Left lung (tissue), 4 donors: ENCODE measurements at regions not wholly inside any gene's neighbourhood (a gene's known extent, or its start where the extent isn't known, plus 50 kb on each side); places are given as distances from the start of the nearest gene placed in this dataset.

Source experiments
- ATAC-seq: fragments of 200-7000 bp; cut with Tn5 transposase; one replicate; pipeline ENCODE4 v1.9.1; 2020; ENCODE audit warnings: moderate library complexity
- DNase-seq, 4 donors: peaks; one replicate each; pipeline ENCODE4 v3.0.0-alpha.2; 2013 to 2020
- H3K27ac ChIP-seq, 2 donors: fragments of 200-600 bp; sonication (generic) in 1 of 2; one replicate each; pipeline versions ENCODE4 v1.5.0 to v1.8.0; 2020 to 2021
- H3K27me3 ChIP-seq, 2 donors: fragments of 200-600 bp; sonication (generic) in 1 of 2; one replicate each; pipeline versions ENCODE4 v1.5.0 to v1.8.0; 2020 to 2021
- H3K36me3 ChIP-seq, 2 donors: fragments of 200-600 bp; sonication (generic) in 1 of 2; one replicate each; pipeline versions ENCODE4 v1.5.0 to v1.8.0; 2020 to 2021
- H3K4me1 ChIP-seq, 2 donors: fragments of 200-600 bp; one replicate each; pipeline ENCODE4 v1.8.0; 2021
- H3K4me3 ChIP-seq, 2 donors: fragments of 200-600 bp; sonication (generic) in 1 of 2; one replicate each; pipeline versions ENCODE4 v1.5.0 to v1.8.0; 2020 to 2021; ENCODE audit warnings: mild to moderate bottlenecking in 1 of 2
- H3K9me3 ChIP-seq, 2 donors: fragments of 200-600 bp; sonication (generic) in 1 of 2; one replicate each; pipeline versions ENCODE4 v1.5.0 to v1.8.0; 2020 to 2021
- CTCF ChIP-seq, 2 donors: fragments of 200-600 bp; sonication (generic) in 1 of 2; IDR thresholded peaks; one replicate each; pipeline versions ENCODE4 v1.5.0 to v1.8.0; 2021; ENCODE audit warnings: antibody characterized with exemption in 2 of 2
- intact Hi-C, 2 donors: fragments of 100-400 bp; cut with DNase I; formaldehyde crosslinking; loops; one replicate each; pipeline versions ENCODE4 v1.11.2 to v1.14.2; 2022
- donor health status: DM: no; HTN: yes; CAD: no.
- donor health status: DM: no; HTN: no; CAD: no.

GRCh38 chr20:57797401-57797800, 87.6 kb upstream of the PMEPA1 start:
- DNase-seq (no peak), ATAC-seq (no peak)
- H3K36me3 ChIP-seq, result no peaks in the 10 kb centered on the region

GRCh38 chr20:57795977-57796560, 86.3 kb upstream of the PMEPA1 start:
- no peaks in the 10 kb centered on the region for H3K27me3 ChIP-seq
- no peaks in the 10 kb centered on the region for H3K9me3 ChIP-seq
- no peak for TF ChIP-seq CTCF (IDR thresholded peaks at IDR 0.05)
- intact Hi-C loops, result no loop called here
- no peak overlapping the region for H3K27ac ChIP-seq
- H3K4me3 ChIP-seq, result no peak overlapping the region
- no peaks in the 10 kb centered on the region for H3K4me1 ChIP-seq
- no peaks in the 10 kb centered on the region for H3K36me3 ChIP-seq
- DNase-seq (no peak), ATAC-seq (no peak)

More at GRCh38 chr20:57797401-57797800, 87.6 kb upstream of the PMEPA1 start:
- TF ChIP-seq CTCF (IDR thresholded peaks at IDR 0.05), result no peak
- Histone ChIP-seq H3K27ac (no peak overlapping the region), H3K4me1 (no peaks in the 10 kb centered on the region), H3K27me3 (no peaks in the 10 kb centered on the region), H3K9me3 (no peaks in the 10 kb centered on the region), H3K4me3 (no peak overlapping the region)
- intact Hi-C loops, result no loop called here

GRCh38 chr20:57795342-57795697, 85.5 kb upstream of the PMEPA1 start:
- ATAC-seq (no peak), DNase-seq (no peak)
- H3K9me3 ChIP-seq, result no peaks in the 10 kb centered on the region
- no peak overlapping the region for H3K27ac ChIP-seq
- no peaks in the 10 kb centered on the region for H3K27me3 ChIP-seq
- H3K4me1 ChIP-seq, result no peaks in the 10 kb centered on the region
- TF ChIP-seq CTCF (IDR thresholded peaks at IDR 0.05), result no peak
- no peak overlapping the region for H3K4me3 ChIP-seq
- no peaks in the 10 kb centered on the region for H3K36me3 ChIP-seq
- intact Hi-C loops, result no loop called here

GRCh38 chr20:57794600-57795341, 85.0 kb upstream of the PMEPA1 start:
- peak in 1 of 4 donors; percentile 55 for DNase-seq
- intact Hi-C loops, result no loop called here
- H3K4me1 ChIP-seq, result no peaks in the 10 kb centered on the region
- H3K27ac ChIP-seq, result no peak overlapping the region
- no peak for ATAC-seq
- TF ChIP-seq CTCF (IDR thresholded peaks at IDR 0.05), result no peak
- no peak overlapping the region for H3K4me3 ChIP-seq
- H3K9me3 ChIP-seq, result no peaks in the 10 kb centered on the region
- no peaks in the 10 kb centered on the region for H3K27me3 ChIP-seq
- no peaks in the 10 kb centered on the region for H3K36me3 ChIP-seq

- ATAC-seq, result no peak
- Histone ChIP-seq H3K4me1 (no peaks in the 10 kb centered on the region), H3K4me3 (no peak overlapping the region), H3K27ac (no peak overlapping the region), H3K9me3 (no peaks in the 10 kb centered on the region), H3K27me3 (no peaks in the 10 kb centered on the region), H3K36me3 (no peaks in the 10 kb centered on the region)
- no peak for TF ChIP-seq CTCF (IDR thresholded peaks at IDR 0.05)
- DNase-seq, result no peak
- intact Hi-C loops, result no loop called here
Observed at GRCh38 chr20:57794036-57794435, 84.2 kb upstream of the PMEPA1 start.
